GM23338 (cell line): ENCODE measurements at regions not wholly inside any gene's neighbourhood (a gene's known extent, or its start where the extent isn't known, plus 50 kb on each side); places are given as distances from the start of the nearest gene placed in this dataset.

Experiments used
- ATAC-seq: fragments of 200-7000 bp; cut with Tn5 transposase; 3 replicates; pipeline ENCODE4 v1.9.1; 2020
- DNase-seq: peaks from one replicate; pipeline ENCODE4 v3.0.0-alpha.2; 2015; ENCODE audit warnings: low spot score
- H2AFZ ChIP-seq: fragments of 200-600 bp; sonication (generic); 2 replicates; pipeline ENCODE4 v1.8.0; 2016; ENCODE audit warnings: antibody characterized with exemption, mild to moderate bottlenecking, moderate library complexity
- H3F3A ChIP-seq: fragments of 200-600 bp; sonication (generic); replicated peaks from 2 replicates; pipeline ENCODE4 v1.8.0; 2017; ENCODE audit warnings: antibody characterized with exemption, mixed run types, low read depth
- H3K27ac ChIP-seq: fragments of 200-600 bp; sonication (generic); 2 replicates; pipeline ENCODE4 v1.6.1; 2016; ENCODE audit warnings: low read depth
- H3K27me3 ChIP-seq: fragments of 200-600 bp; sonication (generic); 2 replicates; pipeline ENCODE4 v1.8.0; 2016; ENCODE audit warnings: mild to moderate bottlenecking, mixed run types, moderate library complexity; ENCODE audit not compliant: insufficient read depth
- H3K36me3 ChIP-seq: fragments of 200-600 bp; sonication (generic); 2 replicates; pipeline ENCODE4 v1.8.0; 2016; ENCODE audit warnings: mild to moderate bottlenecking; ENCODE audit not compliant: insufficient read depth
- H3K4me1 ChIP-seq: fragments of 200-600 bp; sonication (generic); 2 replicates; pipeline ENCODE4 v1.8.0; 2016; ENCODE audit warnings: mild to moderate bottlenecking, moderate library complexity; ENCODE audit not compliant: insufficient read depth
- H3K4me2 ChIP-seq: fragments of 200-600 bp; sonication (generic); 2 replicates; pipeline ENCODE4 v1.7.1; 2017; ENCODE audit warnings: mixed run types
- H3K4me3 ChIP-seq: fragments of 200-600 bp; sonication (generic); 2 replicates; pipeline ENCODE4 v1.6.1; 2016; ENCODE audit warnings: mixed run types
- H3K79me2 ChIP-seq: fragments of 200-600 bp; sonication (generic); replicated peaks from 2 replicates; pipeline ENCODE4 v1.8.0; 2017; ENCODE audit warnings: mild to moderate bottlenecking; ENCODE audit not compliant: insufficient read depth
- H3K9me2 ChIP-seq: fragments of 200-600 bp; sonication (generic); 2 replicates; pipeline ENCODE4 v1.8.0; 2017; ENCODE audit not compliant: insufficient read depth
- H4K20me1 ChIP-seq: fragments of 200-600 bp; sonication (generic); replicated peaks from 2 replicates; pipeline ENCODE4 v1.8.0; 2017; ENCODE audit warnings: mild to moderate bottlenecking; ENCODE audit not compliant: insufficient read depth
- H3K27ac Mint-ChIP-seq: 2 replicates; pipeline ENCODE4 v1.8.0; 2020; ENCODE audit warnings: inconsistent platforms, mild to moderate bottlenecking, moderate library complexity, mixed read lengths
- H3K27me3 Mint-ChIP-seq: 3 replicates; pipeline ENCODE4 v1.8.0; 2022; ENCODE audit warnings: low read depth, mild to moderate bottlenecking, moderate library complexity, mixed read lengths, inconsistent platforms; ENCODE audit not compliant: insufficient read depth, poor library complexity
- H3K36me3 Mint-ChIP-seq: 3 replicates; pipeline ENCODE4 v1.8.0; 2021; ENCODE audit warnings: low read depth, mild to moderate bottlenecking, inconsistent platforms, moderate library complexity, mixed read lengths
- H3K4me1 Mint-ChIP-seq: 3 replicates; pipeline ENCODE4 v1.8.0; 2020; ENCODE audit warnings: mild to moderate bottlenecking, inconsistent platforms, mixed read lengths
- H3K4me3 Mint-ChIP-seq: 3 replicates; pipeline ENCODE4 v1.8.0; 2021; ENCODE audit warnings: moderate library complexity, mild to moderate bottlenecking, inconsistent platforms, mixed read lengths
- H3K9me3 Mint-ChIP-seq: 3 replicates; pipeline ENCODE4 v1.8.0; 2020; ENCODE audit warnings: moderate library complexity, mild to moderate bottlenecking, inconsistent platforms, mixed read lengths
- CREB1 ChIP-seq: fragments of 250-450 bp; sonication (Bioruptor Pico); IDR thresholded peaks from 2 replicates; pipeline ENCODE4 v1.5.0; 2020; ENCODE audit warnings: low read depth, mild to moderate bottlenecking, moderate library complexity
- EZH2phosphoT487 ChIP-seq: fragments of 200-600 bp; sonication (generic); IDR thresholded peaks from one replicate; pipeline ENCODE4 v1.8.1; 2018; ENCODE audit warnings: antibody characterized with exemption; ENCODE audit not compliant: unreplicated experiment
- JUNB ChIP-seq: IDR thresholded peaks from one replicate; pipeline ENCODE4 v1.6.1; 2016; ENCODE audit warnings: antibody characterized with exemption; ENCODE audit not compliant: unreplicated experiment
- NANOG ChIP-seq: IDR thresholded peaks from 2 replicates; pipeline ENCODE4 v1.6.1; 2016; ENCODE audit warnings: antibody characterized with exemption, borderline replicate concordance
- STAT1 ChIP-seq: IDR thresholded peaks from one replicate; pipeline ENCODE4 v1.6.1; 2016; ENCODE audit warnings: antibody characterized with exemption; ENCODE audit not compliant: unreplicated experiment
- TF ChIP-seq, protein P1 (sequence below): IDR thresholded peaks from one replicate; pipeline ENCODE4 v1.6.1; 2018; ENCODE audit warnings: antibody characterized with exemption; ENCODE audit not compliant: unreplicated experiment
- TF ChIP-seq, protein P2 (sequence below), 2 experiments: fragments of 200-600 bp in 1 of 2; sonication (generic) in 1 of 2; conservative IDR thresholded peaks; 2 replicates each; pipeline versions ENCODE4 v1.5.1 to v1.6.1; 2016 to 2017; ENCODE audit warnings: antibody characterized with exemption in 2 of 2, low read depth in 2 of 2, mild to moderate bottlenecking in 2 of 2, moderate library complexity in 1 of 2
- TF ChIP-seq, protein P3 (sequence below): IDR thresholded peaks from 2 replicates; pipeline ENCODE4 v1.6.1; 2016; ENCODE audit warnings: antibody characterized with exemption
- TF ChIP-seq, protein P4 (sequence below): fragments of 250-450 bp; sonication (Bioruptor Pico); IDR thresholded peaks from 2 replicates; pipeline ENCODE4 v1.5.0; 2020; ENCODE audit warnings: mild to moderate bottlenecking, moderate library complexity

DNA sequence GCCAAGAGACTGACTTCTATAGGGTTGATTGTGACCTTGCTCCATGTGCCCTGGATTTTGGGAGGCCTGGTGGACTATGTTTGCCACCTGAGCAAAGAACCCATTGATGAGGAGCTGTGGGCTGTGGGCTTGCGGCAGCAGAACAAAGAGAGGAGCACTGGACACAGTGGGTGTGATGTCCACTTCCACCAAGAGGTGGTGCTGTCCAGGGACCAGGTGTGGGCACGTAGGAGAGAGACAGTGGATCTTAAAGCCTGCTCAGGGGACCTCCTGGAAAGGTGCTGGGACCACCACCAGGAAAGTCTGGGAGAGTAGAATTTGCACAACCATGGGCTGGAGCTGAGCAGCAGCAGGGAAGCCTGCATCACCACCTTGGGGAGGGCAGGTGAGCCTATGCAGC, 106.7 kb upstream of the ETS2 start:
- H3K4me2 ChIP-seq, result no peak overlapping the region
- no peaks in the 10 kb centered on the region for H3K79me2 ChIP-seq
- Mint-ChIP-seq H3K9me3 (no peaks in the 10 kb centered on the region; the same call in 2 of the 3 replicates), H3K4me3 (no peak overlapping the region), H3K27me3 (peaks cover 5% of the 10 kb centered on the region), H3K27ac (no peak overlapping the region), H3K36me3 (no peaks in the 10 kb centered on the region), H3K4me1 (peaks cover 3% of the 10 kb centered on the region)
- 0 out of 2 replicates have a peak overlapping the region, but pooled peaks have one; percentile 18 for H2AFZ ChIP-seq
- ATAC-seq, result peak; percentile 84
- H4K20me1 ChIP-seq, result no peaks in the 10 kb centered on the region
- no peak overlapping the region for H3K4me3 ChIP-seq
- DNase-seq, result peak; percentile 43
- 0 out of 2 replicates have a peak, but pooled peaks cover 3% of the 10 kb centered on the region for H3K9me2 ChIP-seq
- no peaks in the 10 kb centered on the region for H3K27me3 ChIP-seq
- no peaks in the 10 kb centered on the region for H3F3A ChIP-seq
- no peaks in the 10 kb centered on the region for H3K4me1 ChIP-seq
- no peaks in the 10 kb centered on the region for H3K36me3 ChIP-seq
- no peak overlapping the region for H3K27ac ChIP-seq
- TF ChIP-seq, protein P1, sequence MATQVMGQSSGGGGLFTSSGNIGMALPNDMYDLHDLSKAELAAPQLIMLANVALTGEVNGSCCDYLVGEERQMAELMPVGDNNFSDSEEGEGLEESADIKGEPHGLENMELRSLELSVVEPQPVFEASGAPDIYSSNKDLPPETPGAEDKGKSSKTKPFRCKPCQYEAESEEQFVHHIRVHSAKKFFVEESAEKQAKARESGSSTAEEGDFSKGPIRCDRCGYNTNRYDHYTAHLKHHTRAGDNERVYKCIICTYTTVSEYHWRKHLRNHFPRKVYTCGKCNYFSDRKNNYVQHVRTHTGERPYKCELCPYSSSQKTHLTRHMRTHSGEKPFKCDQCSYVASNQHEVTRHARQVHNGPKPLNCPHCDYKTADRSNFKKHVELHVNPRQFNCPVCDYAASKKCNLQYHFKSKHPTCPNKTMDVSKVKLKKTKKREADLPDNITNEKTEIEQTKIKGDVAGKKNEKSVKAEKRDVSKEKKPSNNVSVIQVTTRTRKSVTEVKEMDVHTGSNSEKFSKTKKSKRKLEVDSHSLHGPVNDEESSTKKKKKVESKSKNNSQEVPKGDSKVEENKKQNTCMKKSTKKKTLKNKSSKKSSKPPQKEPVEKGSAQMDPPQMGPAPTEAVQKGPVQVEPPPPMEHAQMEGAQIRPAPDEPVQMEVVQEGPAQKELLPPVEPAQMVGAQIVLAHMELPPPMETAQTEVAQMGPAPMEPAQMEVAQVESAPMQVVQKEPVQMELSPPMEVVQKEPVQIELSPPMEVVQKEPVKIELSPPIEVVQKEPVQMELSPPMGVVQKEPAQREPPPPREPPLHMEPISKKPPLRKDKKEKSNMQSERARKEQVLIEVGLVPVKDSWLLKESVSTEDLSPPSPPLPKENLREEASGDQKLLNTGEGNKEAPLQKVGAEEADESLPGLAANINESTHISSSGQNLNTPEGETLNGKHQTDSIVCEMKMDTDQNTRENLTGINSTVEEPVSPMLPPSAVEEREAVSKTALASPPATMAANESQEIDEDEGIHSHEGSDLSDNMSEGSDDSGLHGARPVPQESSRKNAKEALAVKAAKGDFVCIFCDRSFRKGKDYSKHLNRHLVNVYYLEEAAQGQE, result no peak
- TF ChIP-seq, protein P2, sequence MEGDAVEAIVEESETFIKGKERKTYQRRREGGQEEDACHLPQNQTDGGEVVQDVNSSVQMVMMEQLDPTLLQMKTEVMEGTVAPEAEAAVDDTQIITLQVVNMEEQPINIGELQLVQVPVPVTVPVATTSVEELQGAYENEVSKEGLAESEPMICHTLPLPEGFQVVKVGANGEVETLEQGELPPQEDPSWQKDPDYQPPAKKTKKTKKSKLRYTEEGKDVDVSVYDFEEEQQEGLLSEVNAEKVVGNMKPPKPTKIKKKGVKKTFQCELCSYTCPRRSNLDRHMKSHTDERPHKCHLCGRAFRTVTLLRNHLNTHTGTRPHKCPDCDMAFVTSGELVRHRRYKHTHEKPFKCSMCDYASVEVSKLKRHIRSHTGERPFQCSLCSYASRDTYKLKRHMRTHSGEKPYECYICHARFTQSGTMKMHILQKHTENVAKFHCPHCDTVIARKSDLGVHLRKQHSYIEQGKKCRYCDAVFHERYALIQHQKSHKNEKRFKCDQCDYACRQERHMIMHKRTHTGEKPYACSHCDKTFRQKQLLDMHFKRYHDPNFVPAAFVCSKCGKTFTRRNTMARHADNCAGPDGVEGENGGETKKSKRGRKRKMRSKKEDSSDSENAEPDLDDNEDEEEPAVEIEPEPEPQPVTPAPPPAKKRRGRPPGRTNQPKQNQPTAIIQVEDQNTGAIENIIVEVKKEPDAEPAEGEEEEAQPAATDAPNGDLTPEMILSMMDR (conservative IDR thresholded peaks at IDR 0.05; ENCODE audit: low read depth in 2 of 2), result peak; percentile 52 to 66

DNA sequence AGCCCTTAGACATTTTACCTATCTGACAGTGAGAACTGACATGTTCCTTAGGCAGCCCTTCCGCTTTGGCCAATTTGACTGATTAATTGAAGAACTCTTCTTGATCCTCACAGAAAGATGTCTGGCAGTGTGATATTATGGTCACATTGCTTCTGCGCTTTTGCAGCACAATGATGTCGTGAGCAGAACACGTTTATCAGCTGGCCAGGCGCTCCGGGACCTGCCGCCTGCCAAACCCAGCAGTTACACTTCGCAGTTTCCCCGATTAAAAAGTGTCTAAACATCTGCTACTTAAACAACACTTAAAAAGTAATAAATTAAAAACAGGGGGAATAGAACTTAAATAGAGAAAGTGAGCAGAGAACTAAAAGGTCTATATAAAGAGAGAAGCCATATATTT, 103.5 kb upstream of the ETS2 start:
- no peaks in the 10 kb centered on the region for H3K36me3 Mint-ChIP-seq
- H3K9me3 Mint-ChIP-seq, result no peaks in the 10 kb centered on the region; the same call in 2 of the 3 replicates
- Histone ChIP-seq H4K20me1 (no peaks in the 10 kb centered on the region), H3K79me2 (no peaks in the 10 kb centered on the region), H3K4me1 (0 out of 2 replicates have a peak, but pooled peaks cover 3% of the 10 kb centered on the region), H3K27ac (no peak overlapping the region), H3K9me2 (0 out of 2 replicates have a peak, but pooled peaks cover 3% of the 10 kb centered on the region), H2AFZ (no peak overlapping the region), H3K36me3 (no peaks in the 10 kb centered on the region), H3K4me2 (no peak overlapping the region), H3K27me3 (no peaks in the 10 kb centered on the region), H3K4me3 (no peak overlapping the region), H3F3A (no peaks in the 10 kb centered on the region)
- ATAC-seq (no peak), DNase-seq (no peak)
- H3K4me1 Mint-ChIP-seq, result peaks cover 6% of the 10 kb centered on the region
- H3K27me3 Mint-ChIP-seq, result peaks cover 3% of the 10 kb centered on the region
- H3K27ac Mint-ChIP-seq, result no peak overlapping the region
- H3K4me3 Mint-ChIP-seq, result no peak overlapping the region
- no peak for TF ChIP-seq STAT1
- TF ChIP-seq, protein P3, sequence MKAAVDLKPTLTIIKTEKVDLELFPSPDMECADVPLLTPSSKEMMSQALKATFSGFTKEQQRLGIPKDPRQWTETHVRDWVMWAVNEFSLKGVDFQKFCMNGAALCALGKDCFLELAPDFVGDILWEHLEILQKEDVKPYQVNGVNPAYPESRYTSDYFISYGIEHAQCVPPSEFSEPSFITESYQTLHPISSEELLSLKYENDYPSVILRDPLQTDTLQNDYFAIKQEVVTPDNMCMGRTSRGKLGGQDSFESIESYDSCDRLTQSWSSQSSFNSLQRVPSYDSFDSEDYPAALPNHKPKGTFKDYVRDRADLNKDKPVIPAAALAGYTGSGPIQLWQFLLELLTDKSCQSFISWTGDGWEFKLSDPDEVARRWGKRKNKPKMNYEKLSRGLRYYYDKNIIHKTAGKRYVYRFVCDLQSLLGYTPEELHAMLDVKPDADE, result no peak
- TF ChIP-seq EZH2phosphoT487, result no peak
- TF ChIP-seq NANOG, result no peak
- TF ChIP-seq CREB1 (CRISPR knock-in tag), result no peak
- TF ChIP-seq JUNB, result no peak
- TF ChIP-seq, protein P4, sequence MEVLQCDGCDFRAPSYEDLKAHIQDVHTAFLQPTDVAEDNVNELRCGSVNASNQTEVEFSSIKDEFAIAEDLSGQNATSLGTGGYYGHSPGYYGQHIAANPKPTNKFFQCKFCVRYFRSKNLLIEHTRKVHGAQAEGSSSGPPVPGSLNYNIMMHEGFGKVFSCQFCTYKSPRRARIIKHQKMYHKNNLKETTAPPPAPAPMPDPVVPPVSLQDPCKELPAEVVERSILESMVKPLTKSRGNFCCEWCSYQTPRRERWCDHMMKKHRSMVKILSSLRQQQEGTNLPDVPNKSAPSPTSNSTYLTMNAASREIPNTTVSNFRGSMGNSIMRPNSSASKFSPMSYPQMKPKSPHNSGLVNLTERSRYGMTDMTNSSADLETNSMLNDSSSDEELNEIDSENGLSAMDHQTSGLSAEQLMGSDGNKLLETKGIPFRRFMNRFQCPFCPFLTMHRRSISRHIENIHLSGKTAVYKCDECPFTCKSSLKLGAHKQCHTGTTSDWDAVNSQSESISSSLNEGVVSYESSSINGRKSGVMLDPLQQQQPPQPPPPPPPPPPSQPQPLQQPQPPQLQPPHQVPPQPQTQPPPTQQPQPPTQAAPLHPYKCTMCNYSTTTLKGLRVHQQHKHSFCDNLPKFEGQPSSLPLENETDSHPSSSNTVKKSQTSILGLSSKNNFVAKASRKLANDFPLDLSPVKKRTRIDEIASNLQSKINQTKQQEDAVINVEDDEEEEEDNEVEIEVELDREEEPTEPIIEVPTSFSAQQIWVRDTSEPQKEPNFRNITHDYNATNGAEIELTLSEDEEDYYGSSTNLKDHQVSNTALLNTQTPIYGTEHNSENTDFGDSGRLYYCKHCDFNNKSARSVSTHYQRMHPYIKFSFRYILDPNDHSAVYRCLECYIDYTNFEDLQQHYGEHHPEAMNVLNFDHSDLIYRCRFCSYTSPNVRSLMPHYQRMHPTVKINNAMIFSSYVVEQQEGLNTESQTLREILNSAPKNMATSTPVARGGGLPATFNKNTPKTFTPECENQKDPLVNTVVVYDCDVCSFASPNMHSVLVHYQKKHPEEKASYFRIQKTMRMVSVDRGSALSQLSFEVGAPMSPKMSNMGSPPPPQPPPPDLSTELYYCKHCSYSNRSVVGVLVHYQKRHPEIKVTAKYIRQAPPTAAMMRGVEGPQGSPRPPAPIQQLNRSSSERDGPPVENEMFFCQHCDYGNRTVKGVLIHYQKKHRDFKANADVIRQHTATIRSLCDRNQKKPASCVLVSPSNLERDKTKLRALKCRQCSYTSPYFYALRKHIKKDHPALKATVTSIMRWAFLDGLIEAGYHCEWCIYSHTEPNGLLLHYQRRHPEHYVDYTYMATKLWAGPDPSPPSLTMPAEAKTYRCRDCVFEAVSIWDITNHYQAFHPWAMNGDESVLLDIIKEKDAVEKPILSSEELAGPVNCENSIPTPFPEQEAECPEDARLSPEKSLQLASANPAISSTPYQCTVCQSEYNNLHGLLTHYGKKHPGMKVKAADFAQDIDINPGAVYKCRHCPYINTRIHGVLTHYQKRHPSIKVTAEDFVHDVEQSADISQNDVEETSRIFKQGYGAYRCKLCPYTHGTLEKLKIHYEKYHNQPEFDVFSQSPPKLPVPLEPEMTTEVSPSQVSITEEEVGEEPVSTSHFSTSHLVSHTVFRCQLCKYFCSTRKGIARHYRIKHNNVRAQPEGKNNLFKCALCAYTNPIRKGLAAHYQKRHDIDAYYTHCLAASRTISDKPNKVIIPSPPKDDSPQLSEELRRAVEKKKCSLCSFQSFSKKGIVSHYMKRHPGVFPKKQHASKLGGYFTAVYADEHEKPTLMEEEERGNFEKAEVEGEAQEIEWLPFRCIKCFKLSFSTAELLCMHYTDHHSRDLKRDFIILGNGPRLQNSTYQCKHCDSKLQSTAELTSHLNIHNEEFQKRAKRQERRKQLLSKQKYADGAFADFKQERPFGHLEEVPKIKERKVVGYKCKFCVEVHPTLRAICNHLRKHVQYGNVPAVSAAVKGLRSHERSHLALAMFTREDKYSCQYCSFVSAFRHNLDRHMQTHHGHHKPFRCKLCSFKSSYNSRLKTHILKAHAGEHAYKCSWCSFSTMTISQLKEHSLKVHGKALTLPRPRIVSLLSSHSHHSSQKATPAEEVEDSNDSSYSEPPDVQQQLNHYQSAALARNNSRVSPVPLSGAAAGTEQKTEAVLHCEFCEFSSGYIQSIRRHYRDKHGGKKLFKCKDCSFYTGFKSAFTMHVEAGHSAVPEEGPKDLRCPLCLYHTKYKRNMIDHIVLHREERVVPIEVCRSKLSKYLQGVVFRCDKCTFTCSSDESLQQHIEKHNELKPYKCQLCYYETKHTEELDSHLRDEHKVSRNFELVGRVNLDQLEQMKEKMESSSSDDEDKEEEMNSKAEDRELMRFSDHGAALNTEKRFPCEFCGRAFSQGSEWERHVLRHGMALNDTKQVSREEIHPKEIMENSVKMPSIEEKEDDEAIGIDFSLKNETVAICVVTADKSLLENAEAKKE (CRISPR knock-in tag), result no peak
